DMS53 (cell line): ENCODE measurements at regions not wholly inside any gene's neighbourhood (a gene's known extent, or its start where the extent isn't known, plus 50 kb on each side); places are given as distances from the start of the nearest gene placed in this dataset.
"Not testable (repeated sequence)": the region's sequence is repeated elsewhere in the genome, so short reads cannot be mapped to it uniquely, and the experiment has no call there.

Experiments used
- DNase-seq: peaks from one replicate; lab custom pipeline; 2025; lab: John Stamatoyannopoulos, UW

DNA sequence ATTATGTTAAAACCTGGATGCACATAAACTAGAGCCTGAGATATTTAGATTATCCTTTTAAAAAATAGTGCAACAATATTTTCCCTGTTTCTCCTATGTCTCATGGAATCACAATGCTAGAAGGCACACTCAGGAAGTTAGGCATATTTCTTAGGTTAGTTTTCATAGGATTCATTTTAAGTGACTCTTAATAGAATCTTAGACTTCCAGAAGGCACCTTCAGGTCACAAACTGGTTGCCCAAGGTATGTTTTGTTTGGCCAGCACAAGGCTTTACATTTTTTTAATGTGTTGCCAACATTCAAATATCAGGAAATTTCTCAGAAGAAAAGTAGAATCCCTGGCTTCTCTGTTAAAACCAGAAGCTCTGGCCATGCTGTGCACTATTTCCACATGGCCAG lies 129.3 kb downstream of the LNPK start:
- DNase-seq = no peak

DNA sequence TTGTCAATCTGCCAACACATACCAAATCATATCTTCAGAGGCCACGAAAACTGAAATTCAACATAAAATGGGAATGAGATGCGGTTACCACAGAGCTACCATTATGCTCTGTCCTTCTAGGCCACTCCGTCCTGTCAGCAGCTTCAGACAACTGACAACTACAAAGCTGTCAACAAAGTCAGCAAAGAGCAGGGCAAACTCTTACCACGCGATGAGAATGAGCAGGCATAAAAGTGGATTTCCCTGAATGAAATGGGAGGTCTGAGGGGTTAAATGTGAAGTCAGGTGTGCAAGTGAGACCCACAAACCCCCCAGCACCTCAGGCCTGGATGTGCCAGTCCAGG lies 130.1 kb downstream of the LNPK start:
- DNase-seq = no peak

DNA sequence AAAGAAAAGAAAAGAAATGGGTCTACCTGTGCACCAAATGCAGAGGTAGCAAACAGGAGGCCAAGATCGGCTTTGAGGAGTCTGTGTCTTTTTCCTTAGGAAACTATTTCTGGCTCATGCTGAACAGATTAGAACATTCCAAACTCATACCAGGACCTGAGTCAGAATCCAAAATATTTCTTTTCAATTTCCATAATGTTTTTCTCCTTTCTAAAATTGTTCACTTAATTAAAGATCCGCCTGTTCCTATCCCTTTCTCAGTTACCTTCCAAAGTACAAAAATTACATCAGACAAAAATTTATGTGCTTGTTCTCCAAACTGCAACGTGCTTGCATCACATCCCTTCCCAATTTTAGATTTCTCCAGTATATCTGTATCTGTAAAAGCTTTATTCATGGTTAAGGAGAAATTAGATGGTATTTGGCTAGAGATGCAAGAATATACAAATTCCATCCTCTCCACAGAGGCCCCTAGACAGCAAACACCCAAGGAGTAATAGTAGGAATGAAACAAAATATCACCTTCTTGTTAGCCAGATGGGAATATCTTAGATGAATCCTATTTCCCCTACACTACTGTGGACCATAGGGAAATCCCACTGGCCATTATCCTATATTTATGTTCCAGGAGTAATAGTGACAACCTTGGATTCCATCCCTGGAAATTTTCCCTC lies 130.6 kb downstream of the LNPK start:
- DNase-seq = no peak

DNA sequence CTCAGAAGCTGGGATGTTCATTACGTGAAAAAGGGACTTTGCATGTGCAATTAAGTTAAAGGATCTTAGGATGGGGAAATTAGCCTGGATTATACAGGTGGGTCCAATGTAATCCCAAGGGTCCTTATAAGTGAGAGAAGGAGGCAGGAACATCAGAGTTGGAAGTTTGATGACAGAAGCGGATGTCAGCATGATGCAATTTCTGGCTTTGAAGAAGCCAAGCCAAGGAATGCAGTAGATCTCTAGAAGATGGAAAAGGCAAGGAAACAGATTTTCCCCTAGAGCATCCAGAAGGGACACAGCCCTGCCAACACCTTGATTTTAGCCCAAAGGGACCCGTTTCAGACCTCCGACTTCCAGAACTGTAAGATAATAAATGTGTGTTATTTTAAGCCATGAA lies 136.4 kb downstream of the LNPK start:
- no peak for DNase-seq

DNA sequence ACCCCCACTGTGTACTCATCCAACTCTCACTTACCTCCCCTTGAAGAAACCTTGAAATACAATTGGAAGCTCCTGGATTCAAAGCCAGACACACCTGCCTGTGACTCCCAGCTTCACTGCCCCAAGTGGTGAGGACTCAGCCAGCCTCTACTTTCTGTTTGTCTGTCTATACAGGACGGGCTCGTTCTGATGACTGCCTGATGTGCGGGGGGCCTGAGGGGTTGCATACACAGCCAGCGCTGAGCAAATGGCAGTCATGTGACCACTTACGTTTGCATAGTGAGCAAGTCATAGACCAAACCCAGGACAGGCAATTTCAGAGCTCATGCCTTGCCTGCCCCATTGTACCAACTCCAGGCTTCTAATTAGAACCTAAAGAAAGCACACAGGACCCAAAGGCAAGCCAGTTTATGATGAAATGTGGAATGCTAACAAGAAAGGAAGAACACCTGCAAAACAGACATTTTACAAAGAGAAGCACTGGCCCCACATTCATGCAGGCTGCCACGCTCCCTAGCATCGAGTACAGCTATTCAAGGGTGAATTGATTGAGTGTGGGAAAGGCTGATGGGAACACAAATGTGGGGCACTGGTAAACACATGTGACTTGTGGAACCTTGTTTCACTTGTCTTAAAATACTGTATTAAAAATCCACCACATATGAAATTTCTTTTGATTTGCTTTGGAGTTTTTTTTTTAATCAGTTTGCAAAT lies 137.8 kb downstream of the LNPK start:
- DNase-seq = peak; percentile 23

DNA sequence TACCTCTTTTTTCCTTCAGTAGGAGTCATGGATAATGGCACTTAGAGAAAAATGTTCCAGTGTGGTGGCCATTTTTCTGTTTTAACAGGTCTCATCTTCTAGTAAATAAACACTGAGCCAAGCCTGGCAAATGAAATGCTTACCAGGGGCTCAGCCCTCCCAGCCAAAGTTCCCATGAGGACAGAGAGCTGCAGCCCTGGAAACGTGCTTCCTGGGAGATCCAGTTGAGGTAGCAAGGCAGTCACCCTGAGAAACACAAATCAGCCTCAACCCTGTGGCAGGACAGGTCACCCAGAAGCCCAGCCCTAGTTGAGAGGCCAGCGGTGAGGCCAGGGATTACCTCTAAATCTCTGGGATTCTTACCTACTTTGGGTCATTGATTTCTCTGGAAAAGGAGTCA lies 140.1 kb downstream of the LNPK start:
- no peak for DNase-seq

DNA sequence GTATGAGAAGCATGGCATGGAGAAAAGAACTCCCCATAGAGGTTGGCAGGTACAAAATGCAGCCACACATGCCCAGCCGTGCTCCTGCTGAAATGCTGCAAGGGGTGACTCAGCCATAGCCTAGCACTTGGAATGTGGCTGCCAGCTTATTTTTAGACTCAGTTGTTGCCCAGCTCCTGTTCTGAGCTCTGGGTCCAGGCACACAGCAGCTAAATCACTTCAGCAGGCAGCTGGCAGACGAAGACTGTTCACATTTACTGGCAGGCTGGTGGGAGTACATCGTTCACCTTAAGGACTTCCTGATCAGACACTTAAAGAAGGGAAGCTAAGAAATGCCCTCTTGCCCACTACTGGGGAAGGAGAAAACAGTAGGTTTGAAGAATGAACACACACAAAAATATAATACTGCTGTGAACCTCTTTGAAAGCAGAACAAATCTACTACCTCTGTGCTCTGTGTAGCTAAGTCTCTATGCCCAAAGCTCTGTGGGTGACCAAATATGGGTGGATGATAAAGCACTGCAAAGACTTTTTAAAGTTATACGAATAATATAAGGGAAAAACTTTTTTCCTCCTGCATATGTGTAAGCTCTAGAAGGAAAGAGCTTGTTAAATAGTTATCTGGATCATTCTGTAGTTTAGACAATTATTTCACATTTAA lies 146.1 kb downstream of the LNPK start:
- DNase-seq = no peak

DNA sequence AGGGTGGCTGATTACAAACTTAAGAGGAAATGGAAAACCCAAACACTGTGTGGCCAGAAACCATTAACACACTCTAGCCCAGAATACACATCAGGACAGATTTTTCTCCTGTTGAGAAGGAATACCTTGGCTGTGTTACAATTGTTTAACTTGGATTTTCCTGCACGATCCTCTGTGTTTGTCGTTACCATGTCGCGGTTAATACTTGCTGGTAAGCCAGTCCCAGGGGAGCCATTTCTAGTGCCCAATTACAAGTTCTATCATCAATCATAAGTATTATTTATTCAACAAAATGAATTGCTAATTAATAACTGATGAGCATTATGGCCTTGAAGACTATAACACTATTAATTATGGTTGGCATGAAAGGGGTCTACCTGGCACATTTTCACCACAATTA lies 146.8 kb downstream of the LNPK start:
- no peak for DNase-seq

DNA sequence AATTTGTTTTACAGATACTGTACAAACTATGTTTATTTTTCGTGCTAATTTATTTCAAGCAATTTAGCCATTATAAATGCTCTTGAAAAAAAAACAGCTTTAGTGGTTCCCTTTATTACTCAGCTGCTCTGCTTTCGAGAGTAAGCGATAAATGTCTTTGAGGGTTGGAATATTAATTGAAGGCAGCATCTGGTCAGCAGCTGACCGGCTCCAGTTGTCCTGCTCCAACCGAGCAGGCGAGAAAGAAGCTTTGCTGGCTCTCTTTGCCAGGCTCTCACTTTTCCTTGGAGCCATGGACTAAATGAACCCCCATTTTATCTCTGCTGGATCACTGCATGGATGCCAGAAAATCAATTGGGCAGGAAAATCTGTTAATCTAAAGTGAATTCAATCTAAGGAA lies 147.4 kb downstream of the LNPK start:
- DNase-seq = no peak

DNA sequence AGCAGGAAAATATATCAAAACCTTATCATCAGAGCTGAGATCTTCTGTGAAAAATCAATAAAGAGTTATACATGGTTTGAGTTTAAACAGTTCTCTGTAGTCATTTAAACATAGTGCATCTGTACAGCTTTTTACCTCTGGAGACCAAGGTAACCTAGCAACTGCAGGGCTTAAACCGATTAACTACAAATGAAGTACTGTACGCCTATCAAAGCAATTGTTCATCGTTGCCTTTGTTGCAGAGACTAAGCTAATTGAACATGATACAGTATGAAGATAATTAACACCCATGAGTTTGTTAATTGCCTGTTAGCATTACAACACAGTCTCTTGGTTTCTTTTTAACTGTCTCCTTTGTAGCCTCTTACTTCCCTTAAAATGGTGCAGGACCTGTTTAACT lies 147.9 kb downstream of the LNPK start:
- no peak for DNase-seq

DNA sequence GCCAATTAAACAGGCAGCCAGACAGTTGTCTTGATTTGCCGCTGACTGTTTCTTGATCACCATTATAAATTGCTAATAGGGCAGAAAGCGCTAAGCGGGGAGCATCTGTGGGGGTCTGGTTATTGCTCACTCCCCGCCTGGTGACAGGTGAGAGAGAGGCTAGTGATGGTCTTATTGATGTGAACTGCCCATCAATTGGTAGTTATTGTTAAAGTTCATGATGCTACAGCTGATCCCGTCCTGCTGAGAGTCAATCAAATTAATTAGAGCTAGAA lies 148.5 kb downstream of the LNPK start:
- no peak for DNase-seq

DNA sequence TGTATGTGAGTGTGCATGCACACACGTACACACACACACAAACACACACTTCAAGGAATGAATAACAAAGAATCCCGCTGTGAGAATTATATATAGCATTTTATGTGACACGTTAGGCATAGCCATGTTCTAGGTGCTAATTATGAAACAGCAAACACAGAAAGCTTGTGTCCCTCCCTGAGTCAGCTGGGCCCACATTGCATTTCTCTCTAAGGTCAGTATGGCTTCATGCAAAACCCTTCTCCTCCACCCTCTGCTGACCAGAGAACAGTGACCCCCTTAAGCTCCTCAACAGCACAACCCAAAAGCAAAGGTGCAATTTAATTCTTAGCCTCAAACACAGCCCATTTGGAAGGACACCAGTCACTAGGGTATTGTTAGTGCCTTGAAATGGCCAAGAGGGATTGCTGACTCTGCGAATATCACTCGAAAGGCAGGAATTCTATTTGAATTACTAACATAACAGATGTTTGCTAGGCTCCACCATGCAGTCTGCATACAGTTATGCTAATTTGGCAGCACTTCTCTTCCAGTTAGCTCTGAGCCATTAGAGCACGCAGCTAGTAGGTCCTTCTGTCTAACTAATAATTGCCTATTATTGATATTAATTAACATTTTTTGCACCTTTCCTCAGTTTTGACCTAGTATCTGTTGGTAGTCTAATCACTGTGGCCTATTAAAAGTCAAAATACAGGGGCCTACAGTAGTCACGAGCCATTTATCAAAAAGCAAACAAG lies 149.0 kb downstream of the LNPK start:
- no peak for DNase-seq

DNA sequence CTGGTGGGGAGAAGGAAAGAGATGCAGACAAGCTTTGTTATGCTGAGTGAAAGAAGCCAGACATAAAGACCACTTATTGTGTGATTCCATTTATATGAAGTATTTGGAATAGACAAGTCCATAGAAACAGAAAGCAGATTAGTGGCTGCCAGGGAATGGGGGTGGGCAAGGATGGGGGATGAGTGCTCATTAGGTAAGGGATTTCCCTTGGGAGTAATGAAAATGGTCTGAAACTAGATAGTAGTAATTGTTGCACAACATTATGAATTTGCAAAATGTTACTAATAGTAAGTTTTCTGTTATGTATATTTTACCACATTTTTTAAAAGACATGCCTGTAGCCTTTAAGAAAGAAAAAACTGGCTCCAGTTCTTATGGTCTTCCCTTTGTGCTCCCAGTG lies 154.9 kb downstream of the LNPK start:
- no peak for DNase-seq

DNA sequence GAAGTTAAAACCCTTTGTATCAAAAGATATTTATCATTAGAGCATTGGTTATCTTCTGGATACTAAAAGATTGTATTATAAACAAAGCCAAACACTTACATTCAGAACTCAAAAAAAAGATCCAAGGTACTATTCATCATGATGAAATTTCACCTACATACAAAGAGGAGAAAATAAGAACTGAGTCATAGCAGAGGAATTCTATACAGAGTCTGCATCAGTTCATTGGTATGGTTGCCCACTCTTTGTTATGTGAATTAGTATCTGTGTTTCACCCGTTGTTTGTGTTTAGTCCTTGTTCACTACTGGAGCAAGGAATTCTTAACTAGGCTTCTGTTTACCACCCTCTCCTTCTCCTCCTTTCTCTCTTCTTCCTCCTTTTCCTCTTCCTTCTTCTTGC lies 157.9 kb downstream of the LNPK start:
- no peak for DNase-seq

DNA sequence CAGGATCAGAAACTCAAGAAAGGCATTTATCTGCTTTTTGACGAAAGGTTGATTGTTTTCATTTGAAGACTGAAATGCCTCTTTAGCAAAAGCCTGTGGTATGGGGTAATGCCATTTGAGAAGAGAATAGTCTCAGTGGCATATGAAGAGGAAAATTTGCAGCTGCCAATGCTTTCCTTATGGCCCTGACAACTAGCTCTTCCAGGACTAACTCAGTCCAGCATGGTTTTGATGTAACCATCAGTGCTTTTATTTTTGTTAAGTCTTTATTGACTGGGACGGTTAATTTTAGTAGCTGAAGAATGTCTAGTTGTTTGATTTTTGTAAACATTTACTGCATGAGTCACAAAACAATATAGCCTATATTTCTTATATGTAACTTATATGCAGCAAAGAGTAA lies 158.4 kb downstream of the LNPK start:
- no peak for DNase-seq

DNA sequence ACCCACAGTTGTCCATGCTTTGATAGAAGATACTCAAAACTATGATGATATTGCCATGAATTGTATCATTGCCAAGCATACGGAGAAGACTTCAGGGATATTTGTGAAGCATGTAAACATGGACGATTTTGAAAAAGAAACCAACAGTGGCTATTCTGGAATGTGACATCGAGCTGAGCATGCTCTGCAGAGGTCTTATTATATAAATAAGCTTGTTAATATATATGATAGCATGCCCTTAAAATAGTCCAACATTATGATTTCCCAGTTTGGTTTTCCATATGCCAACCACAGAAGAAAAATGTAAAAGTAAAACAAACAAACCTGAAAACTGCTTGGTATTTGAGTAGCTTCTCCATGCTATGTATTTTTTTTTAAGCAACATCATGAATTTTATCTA lies 159.1 kb downstream of the LNPK start:
- no peak for DNase-seq

DNA sequence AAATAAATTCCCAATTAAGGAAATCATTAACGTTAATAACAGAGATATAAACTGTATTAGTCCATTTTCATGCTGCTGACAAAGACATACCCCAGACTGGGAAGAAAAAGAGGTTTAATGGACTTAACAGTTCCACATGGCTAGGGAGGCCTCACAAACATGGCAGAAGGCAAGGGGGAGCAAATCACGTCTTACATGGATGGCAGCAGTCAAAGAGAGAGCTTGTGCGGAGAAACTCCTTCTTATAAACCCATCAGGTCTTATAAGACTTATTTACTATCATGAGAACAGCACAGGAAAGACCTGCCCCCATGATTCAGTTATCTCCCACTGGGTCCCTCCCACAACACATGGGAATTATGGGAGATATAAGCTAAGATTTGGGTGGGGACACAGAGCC lies 161.3 kb downstream of the LNPK start:
- not testable (repeated sequence) for DNase-seq

DNA sequence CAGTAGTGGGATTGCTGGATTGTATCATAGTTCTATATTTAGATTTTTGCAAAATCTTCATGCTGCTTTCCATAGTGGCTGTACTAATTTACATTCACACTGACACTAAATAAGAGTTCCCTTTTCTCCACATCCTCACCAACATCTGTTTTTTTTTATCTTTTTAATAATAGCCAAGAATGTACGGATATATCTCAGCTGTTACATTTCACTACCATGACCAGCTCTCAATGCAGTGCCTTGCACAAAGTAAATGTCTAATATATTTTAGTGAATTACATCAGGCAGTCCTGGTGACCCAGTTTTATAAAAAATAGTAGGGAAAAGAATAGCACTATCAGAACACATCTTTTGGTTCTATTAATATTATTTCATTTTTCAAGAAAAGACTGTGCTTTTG lies 161.8 kb downstream of the LNPK start:
- no peak for DNase-seq

DNA sequence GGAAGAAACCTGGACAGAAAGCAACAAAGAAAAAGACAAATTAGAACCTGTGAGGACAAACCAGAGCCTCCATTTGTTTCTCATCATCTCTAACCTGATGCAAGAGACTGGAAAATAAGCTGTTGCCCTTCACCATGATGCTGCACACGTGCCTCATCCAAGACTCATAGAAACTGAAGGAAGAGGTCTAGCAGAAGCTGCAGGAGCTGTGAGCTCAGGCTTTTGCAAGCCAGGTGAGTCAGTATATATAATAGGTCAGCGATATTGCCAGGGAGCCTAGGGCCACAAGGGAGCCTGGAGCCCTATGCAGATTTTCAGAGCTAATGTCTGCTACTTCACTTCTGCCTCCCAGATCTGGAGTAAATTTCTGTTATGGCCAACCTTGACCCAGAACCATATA lies 163.1 kb downstream of the LNPK start:
- no peak for DNase-seq

DNA sequence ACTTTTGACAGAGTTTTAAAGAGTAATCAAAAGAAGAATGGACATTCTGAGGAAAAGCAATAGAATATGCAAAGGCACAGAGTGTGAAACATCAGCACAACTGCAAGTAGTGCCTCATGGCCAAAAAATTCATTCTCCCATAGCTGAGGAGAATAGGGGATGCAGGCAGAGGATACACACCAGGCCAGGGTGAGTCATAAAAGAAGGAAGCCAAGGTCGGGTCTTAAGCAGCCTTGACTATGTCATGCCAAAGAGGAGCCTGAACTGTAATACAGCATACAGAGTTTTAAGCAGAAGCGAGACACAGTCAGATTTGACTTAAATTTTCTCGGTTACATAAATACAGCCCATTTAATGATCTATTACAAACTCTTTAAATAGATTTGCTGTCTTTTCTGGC lies 165.0 kb downstream of the LNPK start:
- DNase-seq = no peak

DNA sequence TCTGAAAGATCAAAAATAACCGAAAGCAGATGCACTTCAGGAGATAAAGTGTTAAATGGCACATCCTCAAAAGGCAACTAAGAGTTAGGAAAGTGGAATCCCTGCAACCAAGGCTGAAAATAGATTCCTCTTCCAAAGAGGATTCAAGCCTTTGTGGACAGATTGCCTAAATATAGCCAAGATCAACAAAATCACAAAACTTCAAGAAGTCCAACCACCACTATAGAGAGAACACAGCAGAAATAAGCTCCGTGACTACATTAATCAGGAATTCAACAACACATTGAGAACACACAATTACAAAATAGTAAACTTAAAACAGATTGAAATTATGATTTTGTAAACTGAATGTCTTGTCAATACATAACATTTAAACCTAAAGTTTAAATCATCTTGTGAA lies 165.7 kb downstream of the LNPK start:
- no peak for DNase-seq

DNA sequence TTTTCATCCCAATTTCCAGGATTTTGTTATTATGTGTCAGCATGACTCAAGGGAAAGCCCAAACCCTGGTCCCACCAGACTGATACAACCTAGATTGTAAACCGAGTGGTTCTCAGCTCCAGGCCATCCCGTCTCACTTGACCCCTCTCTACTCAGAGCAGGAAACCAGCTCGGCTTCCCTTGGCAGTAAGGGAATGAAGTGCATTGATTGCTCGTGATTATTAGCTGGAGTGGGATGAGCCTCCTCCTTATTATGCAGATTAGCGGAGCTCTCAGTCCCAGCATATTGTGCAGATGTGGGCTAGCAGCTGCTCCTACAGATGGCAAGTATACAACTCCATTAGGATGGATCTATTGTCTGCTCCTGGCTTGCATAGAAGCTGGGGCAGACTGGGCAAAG lies 167.6 kb downstream of the LNPK start:
- no peak for DNase-seq

DNA sequence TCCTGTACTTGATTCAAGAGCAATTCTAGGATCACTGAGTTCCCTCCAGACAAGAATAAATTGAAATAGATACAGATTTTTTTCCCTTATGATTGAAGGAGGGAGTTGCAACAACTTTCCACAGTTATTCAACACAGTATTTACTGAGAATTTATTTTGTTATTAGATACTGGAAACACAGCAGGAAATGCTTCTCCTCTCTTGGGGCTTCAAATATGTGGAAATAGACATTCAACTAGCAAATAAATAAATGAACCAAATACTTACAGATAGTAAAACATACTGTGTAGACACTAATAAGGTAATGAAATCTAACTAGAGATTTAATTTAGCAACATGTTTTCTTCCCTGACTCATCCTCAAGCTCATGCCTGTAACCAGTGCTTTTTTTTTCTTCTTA lies 169.2 kb downstream of the LNPK start:
- no peak for DNase-seq
